ENCODE measurements at regions not wholly inside any gene's neighbourhood (a gene's known extent, or its start where the extent isn't known, plus 50 kb on each side); places are given as distances from the start of the nearest gene placed in this dataset.
"Not testable (repeated sequence)": the region's sequence is repeated elsewhere in the genome, so short reads cannot be mapped to it uniquely, and the experiment has no call there.

- H3K4me1 Mint-ChIP-seq (ENCODE audit: low read depth): no peaks in the 10 kb centered on the region
- DNase-seq: no peak
- ChIA-PET POLR2A (no interaction called here), CTCF (interaction anchor here (0.6 kb wide), 1 partner anchor 241 kb away, joined by 3 read pairs; no protein-coding TSS in a partner anchor)
- intact Hi-C loops (cut with micrococcal nuclease): no loop called here
- no peaks in the 10 kb centered on the region for H3K27me3 Mint-ChIP-seq
- H3K36me3 Mint-ChIP-seq: no peaks in the 10 kb centered on the region
- H3K9me3 Mint-ChIP-seq: peaks cover 4% of the 10 kb centered on the region
- H3K27ac Mint-ChIP-seq: no peak overlapping the region
- no peak overlapping the region for H3K4me3 Mint-ChIP-seq
These were observed 246.5 kb upstream of the VLDLR start for GRCh38 chr9:2375114-2375513.

GRCh38 chr9:2377117-2377516 lies 244.5 kb upstream of the VLDLR start:
- H3K4me1 Mint-ChIP-seq (ENCODE audit: low read depth): no peaks in the 10 kb centered on the region
- DNase-seq: no peak
- intact Hi-C loops (cut with micrococcal nuclease): no loop called here
- POLR2A ChIA-PET: no interaction called here
- H3K4me3 Mint-ChIP-seq: no peak overlapping the region
- H3K27me3 Mint-ChIP-seq: peaks cover 4% of the 10 kb centered on the region
- H3K9me3 Mint-ChIP-seq: peaks cover 4% of the 10 kb centered on the region
- H3K36me3 Mint-ChIP-seq: no peaks in the 10 kb centered on the region
- CTCF ChIA-PET: no interaction called here
- no peak overlapping the region for H3K27ac Mint-ChIP-seq

- Mint-ChIP-seq H3K4me1 (ENCODE audit: low read depth) (no peaks in the 10 kb centered on the region), H3K9me3 (peaks cover 4% of the 10 kb centered on the region), H3K27me3 (peaks cover 5% of the 10 kb centered on the region), H3K4me3 (no peak overlapping the region), H3K36me3 (no peaks in the 10 kb centered on the region), H3K27ac (no peak overlapping the region)
- intact Hi-C loops (cut with micrococcal nuclease): no loop called here
- CTCF ChIA-PET: no interaction called here
- POLR2A ChIA-PET: no interaction called here
- DNase-seq: no peak
These were observed 243.8 kb upstream of the VLDLR start for GRCh38 chr9:2377834-2378233.

GRCh38 chr9:2378266-2378665 lies 243.3 kb upstream of the VLDLR start:
- Mint-ChIP-seq H3K4me3 (no peak overlapping the region), H3K9me3 (peaks cover 4% of the 10 kb centered on the region), H3K27me3 (peaks cover 5% of the 10 kb centered on the region), H3K36me3 (no peaks in the 10 kb centered on the region), H3K27ac (no peak overlapping the region), H3K4me1 (ENCODE audit: low read depth) (no peaks in the 10 kb centered on the region)
- DNase-seq: no peak
- intact Hi-C loops (cut with micrococcal nuclease): no loop called here
- ChIA-PET CTCF (no interaction called here), POLR2A (no interaction called here)

GRCh38 chr9:2378816-2379215 lies 242.8 kb upstream of the VLDLR start:
- POLR2A ChIA-PET: no interaction called here
- CTCF ChIA-PET: no interaction called here
- no peaks in the 10 kb centered on the region for H3K36me3 Mint-ChIP-seq
- no peak overlapping the region for H3K4me3 Mint-ChIP-seq
- intact Hi-C loops (cut with micrococcal nuclease): no loop called here
- no peak overlapping the region for H3K27ac Mint-ChIP-seq
- no peaks in the 10 kb centered on the region for H3K4me1 Mint-ChIP-seq (ENCODE audit: low read depth)
- no peak for DNase-seq
- H3K9me3 Mint-ChIP-seq: peaks cover under 1% of the 10 kb centered on the region
- H3K27me3 Mint-ChIP-seq: peaks cover 5% of the 10 kb centered on the region

- H3K27ac Mint-ChIP-seq: no peak overlapping the region
These were observed 236.8 kb upstream of the VLDLR start for GRCh38 chr9:2384741-2385140.

GRCh38 chr9:2385746-2386145 lies 235.8 kb upstream of the VLDLR start:
- no peaks in the 10 kb centered on the region for H3K4me1 Mint-ChIP-seq (ENCODE audit: low read depth)
- no peaks in the 10 kb centered on the region for H3K9me3 Mint-ChIP-seq
- DNase-seq: no peak
- H3K27ac Mint-ChIP-seq: no peak overlapping the region
- H3K27me3 Mint-ChIP-seq: peaks cover 15% of the 10 kb centered on the region
- no peaks in the 10 kb centered on the region for H3K36me3 Mint-ChIP-seq
- POLR2A ChIA-PET: no interaction called here
- intact Hi-C loops (cut with micrococcal nuclease): no loop called here
- H3K4me3 Mint-ChIP-seq: no peak overlapping the region
- CTCF ChIA-PET: no interaction called here

More at GRCh38 chr9:2384741-2385140, 236.8 kb upstream of the VLDLR start:
- CTCF ChIA-PET: no interaction called here
- Mint-ChIP-seq H3K27me3 (peaks cover 15% of the 10 kb centered on the region), H3K9me3 (no peaks in the 10 kb centered on the region), H3K4me3 (no peak overlapping the region), H3K36me3 (no peaks in the 10 kb centered on the region), H3K4me1 (ENCODE audit: low read depth) (no peaks in the 10 kb centered on the region)
- POLR2A ChIA-PET: no interaction called here
- intact Hi-C loops (cut with micrococcal nuclease): no loop called here
- DNase-seq: no peak

GRCh38 chr9:2386566-2386965 lies 235.0 kb upstream of the VLDLR start:
- H3K27ac Mint-ChIP-seq: no peak overlapping the region

GRCh38 chr9:2387166-2387565 lies 234.4 kb upstream of the VLDLR start:
- Mint-ChIP-seq H3K27me3 (peaks cover 11% of the 10 kb centered on the region), H3K4me3 (no peak overlapping the region), H3K36me3 (no peaks in the 10 kb centered on the region), H3K4me1 (ENCODE audit: low read depth) (no peaks in the 10 kb centered on the region), H3K27ac (no peak overlapping the region), H3K9me3 (no peaks in the 10 kb centered on the region)
- intact Hi-C loops (cut with micrococcal nuclease): no loop called here
- POLR2A ChIA-PET: no interaction called here
- CTCF ChIA-PET: no interaction called here
- no peak for DNase-seq

More at GRCh38 chr9:2386566-2386965, 235.0 kb upstream of the VLDLR start:
- DNase-seq: no peak
- H3K9me3 Mint-ChIP-seq: no peaks in the 10 kb centered on the region
- no peaks in the 10 kb centered on the region for H3K4me1 Mint-ChIP-seq (ENCODE audit: low read depth)
- peaks cover 15% of the 10 kb centered on the region for H3K27me3 Mint-ChIP-seq
- intact Hi-C loops (cut with micrococcal nuclease): no loop called here
- ChIA-PET POLR2A (no interaction called here), CTCF (no interaction called here)
- no peak overlapping the region for H3K4me3 Mint-ChIP-seq
- H3K36me3 Mint-ChIP-seq: no peaks in the 10 kb centered on the region

GRCh38 chr9:2389404-2389803 lies 232.2 kb upstream of the VLDLR start:
- Mint-ChIP-seq H3K36me3 (no peaks in the 10 kb centered on the region), H3K4me1 (ENCODE audit: low read depth) (no peaks in the 10 kb centered on the region), H3K27me3 (peaks cover 7% of the 10 kb centered on the region), H3K27ac (no peak overlapping the region), H3K9me3 (no peaks in the 10 kb centered on the region), H3K4me3 (no peak overlapping the region)
- DNase-seq: no peak
- ChIA-PET POLR2A (no interaction called here), CTCF (no interaction called here)
- intact Hi-C loops (cut with micrococcal nuclease): no loop called here

- Mint-ChIP-seq H3K4me3 (no peak overlapping the region), H3K4me1 (ENCODE audit: low read depth) (no peaks in the 10 kb centered on the region), H3K27ac (no peak overlapping the region), H3K36me3 (no peaks in the 10 kb centered on the region), H3K9me3 (no peaks in the 10 kb centered on the region), H3K27me3 (peaks cover 7% of the 10 kb centered on the region)
- CTCF ChIA-PET: no interaction called here
- no peak for DNase-seq
- POLR2A ChIA-PET: no interaction called here
- intact Hi-C loops (cut with micrococcal nuclease): no loop called here
These were observed 231.6 kb upstream of the VLDLR start for GRCh38 chr9:2390028-2390427.

GRCh38 chr9:2391509-2392132 lies 230.0 kb upstream of the VLDLR start:
- H3K27ac Mint-ChIP-seq; H3K27me3 Mint-ChIP-seq; DNase-seq; H3K4me1 Mint-ChIP-seq (ENCODE audit: low read depth); H3K4me3 Mint-ChIP-seq; H3K9me3 Mint-ChIP-seq; POLR2A ChIA-PET; intact Hi-C loops (cut with micrococcal nuclease); H3K36me3 Mint-ChIP-seq; CTCF ChIA-PET: not testable (repeated sequence)

- H3K4me1 Mint-ChIP-seq (ENCODE audit: low read depth); H3K4me3 Mint-ChIP-seq; H3K27me3 Mint-ChIP-seq; DNase-seq; POLR2A ChIA-PET; H3K36me3 Mint-ChIP-seq; intact Hi-C loops (cut with micrococcal nuclease); H3K27ac Mint-ChIP-seq; H3K9me3 Mint-ChIP-seq; CTCF ChIA-PET: not testable (repeated sequence)
These were observed 227.4 kb upstream of the VLDLR start for GRCh38 chr9:2394087-2394741.

All from activated CD4-positive, alpha-beta memory T cell treated with anti-CD3 and anti-CD28 coated beads for 36 hours (primary cell).